ENCODE measurements at regions not wholly inside any gene's neighbourhood (a gene's known extent, or its start where the extent isn't known, plus 50 kb on each side); places are given as distances from the start of the nearest gene placed in this dataset.

GRCh38 chr13:72139192-72139591, 272.2 kb upstream of the DACH1 start:
- POLR2A ChIA-PET (ENCODE audit: partially characterized antibody): no interaction called here
- no peak for DNase-seq
- intact Hi-C loops (cut with micrococcal nuclease): no loop called here
- no peak overlapping the region for H3K4me3 ChIP-seq (ENCODE audit: low read length in 2 of 2)
- Mint-ChIP-seq H3K27ac (no peak overlapping the region), H3K4me3 (no peak overlapping the region), H3K4me1 (no peaks in the 10 kb centered on the region), H3K36me3 (no peaks in the 10 kb centered on the region), H3K27me3 (no peaks in the 10 kb centered on the region), H3K9me3 (peaks cover 0 to 6% (median 0%) of the 10 kb centered on the region in 8 donors)
- H3K9me3 ChIP-seq (ENCODE audit: control insufficient read depth in 1 of 2, low read length in 2 of 2): no peaks in the 10 kb centered on the region
- H3K27ac ChIP-seq (ENCODE audit: low read depth, low read length): no peak overlapping the region
- no peaks in the 10 kb centered on the region for H3K27me3 ChIP-seq (ENCODE audit: insufficient read depth, low read length)
- CTCF ChIA-PET (ENCODE audit: partially characterized antibody): no interaction called here
- no peaks in the 10 kb centered on the region for H3K4me1 ChIP-seq (ENCODE audit: insufficient read depth, low read length)
- H3K36me3 ChIP-seq (ENCODE audit: insufficient read depth, low read length): no peaks in the 10 kb centered on the region

DNA sequence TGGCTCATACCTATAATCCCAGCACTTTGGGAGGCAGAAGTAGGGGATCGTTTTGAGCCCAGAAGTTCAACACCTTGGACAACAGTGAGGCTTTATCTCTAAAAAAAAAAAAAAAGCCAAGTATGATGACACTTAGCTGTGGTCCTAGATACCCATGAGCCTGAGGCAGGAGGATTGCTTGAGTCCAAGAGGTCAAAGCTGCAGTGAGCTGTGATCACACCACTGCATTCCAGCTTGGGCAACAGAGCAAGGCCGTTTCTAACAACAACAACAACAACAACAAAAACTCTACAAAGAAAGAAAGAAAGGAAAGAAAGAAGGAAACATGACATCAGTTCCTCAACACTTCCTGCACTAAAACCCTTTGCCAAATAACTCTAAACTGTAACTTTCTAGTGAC, 265.1 kb upstream of the DACH1 start:
- H3K4me3 Mint-ChIP-seq: no peak overlapping the region
- Histone ChIP-seq H3K4me3 (ENCODE audit: low read length in 2 of 2) (no peak overlapping the region), H3K27ac (ENCODE audit: low read depth, low read length) (no peak overlapping the region), H3K9me3 (ENCODE audit: control insufficient read depth in 1 of 2, low read length in 2 of 2) (no peaks in the 10 kb centered on the region), H3K36me3 (ENCODE audit: insufficient read depth, low read length) (no peaks in the 10 kb centered on the region), H3K27me3 (ENCODE audit: insufficient read depth, low read length) (no peaks in the 10 kb centered on the region), H3K4me1 (ENCODE audit: insufficient read depth, low read length) (no peaks in the 10 kb centered on the region)
- H3K27ac Mint-ChIP-seq: no peak overlapping the region
- intact Hi-C loops (cut with micrococcal nuclease): no loop called here
- peaks cover 0 to 7% (median under 1%) of the 10 kb centered on the region in 8 donors for H3K9me3 Mint-ChIP-seq
- H3K36me3 Mint-ChIP-seq: no peaks in the 10 kb centered on the region
- POLR2A ChIA-PET (ENCODE audit: partially characterized antibody): no interaction called here
- CTCF ChIA-PET (ENCODE audit: partially characterized antibody): no interaction called here
- DNase-seq: no peak
- no peaks in the 10 kb centered on the region for H3K27me3 Mint-ChIP-seq
- H3K4me1 Mint-ChIP-seq: no peaks in the 10 kb centered on the region

DNA sequence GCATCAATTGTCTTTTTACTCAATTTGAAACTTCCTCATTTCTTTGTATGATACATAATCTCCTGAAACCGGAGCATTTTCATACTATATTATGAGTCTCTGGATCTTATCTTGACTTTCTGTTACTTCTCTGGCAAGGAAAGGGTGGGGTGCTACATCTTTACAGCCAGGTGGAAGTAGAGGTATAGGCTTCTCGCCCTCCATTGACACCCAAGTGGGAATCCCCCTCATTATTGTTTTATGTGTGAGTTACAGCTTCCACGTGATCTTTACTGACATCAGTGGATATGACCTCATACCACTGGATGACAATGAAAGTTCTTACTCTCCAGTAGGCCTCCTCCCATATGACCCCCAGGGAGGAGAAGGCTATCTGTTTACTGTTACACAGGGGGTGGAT, 262.1 kb upstream of the DACH1 start:
- Mint-ChIP-seq H3K4me3 (no peak overlapping the region), H3K27me3 (no peaks in the 10 kb centered on the region), H3K9me3 (peaks cover 0 to 4% (median under 1%) of the 10 kb centered on the region in 8 donors), H3K36me3 (no peaks in the 10 kb centered on the region), H3K27ac (peak overlapping the region in 1 of 7 donors; percentile 30), H3K4me1 (no peaks in the 10 kb centered on the region)
- Histone ChIP-seq H3K9me3 (ENCODE audit: control insufficient read depth in 1 of 2, low read length in 2 of 2) (no peaks in the 10 kb centered on the region), H3K36me3 (ENCODE audit: insufficient read depth, low read length) (no peaks in the 10 kb centered on the region), H3K27me3 (ENCODE audit: insufficient read depth, low read length) (no peaks in the 10 kb centered on the region), H3K27ac (ENCODE audit: low read depth, low read length) (no peak overlapping the region), H3K4me3 (ENCODE audit: low read length in 2 of 2) (no peak overlapping the region), H3K4me1 (ENCODE audit: insufficient read depth, low read length) (no peaks in the 10 kb centered on the region)
- intact Hi-C loops (cut with micrococcal nuclease): no loop called here
- DNase-seq: no peak
- POLR2A ChIA-PET (ENCODE audit: partially characterized antibody): no interaction called here
- CTCF ChIA-PET (ENCODE audit: partially characterized antibody): no interaction called here

GRCh38 chr13:72127031-72127430, 260.0 kb upstream of the DACH1 start:
- Histone ChIP-seq H3K36me3 (ENCODE audit: insufficient read depth, low read length) (no peaks in the 10 kb centered on the region), H3K27ac (ENCODE audit: low read depth, low read length) (no peak overlapping the region), H3K27me3 (ENCODE audit: insufficient read depth, low read length) (no peaks in the 10 kb centered on the region), H3K9me3 (ENCODE audit: control insufficient read depth in 1 of 2, low read length in 2 of 2) (no peaks in the 10 kb centered on the region), H3K4me1 (ENCODE audit: insufficient read depth, low read length) (no peaks in the 10 kb centered on the region), H3K4me3 (ENCODE audit: low read length in 2 of 2) (no peak overlapping the region)
- Mint-ChIP-seq H3K36me3 (no peaks in the 10 kb centered on the region), H3K27me3 (no peaks in the 10 kb centered on the region), H3K4me1 (no peaks in the 10 kb centered on the region), H3K27ac (no peak overlapping the region), H3K4me3 (no peak overlapping the region), H3K9me3 (peaks cover 0 to 4% (median 0%) of the 10 kb centered on the region in 8 donors)
- POLR2A ChIA-PET (ENCODE audit: partially characterized antibody): no interaction called here
- intact Hi-C loops (cut with micrococcal nuclease): no loop called here
- no peak for DNase-seq
- CTCF ChIA-PET (ENCODE audit: partially characterized antibody): no interaction called here

DNA sequence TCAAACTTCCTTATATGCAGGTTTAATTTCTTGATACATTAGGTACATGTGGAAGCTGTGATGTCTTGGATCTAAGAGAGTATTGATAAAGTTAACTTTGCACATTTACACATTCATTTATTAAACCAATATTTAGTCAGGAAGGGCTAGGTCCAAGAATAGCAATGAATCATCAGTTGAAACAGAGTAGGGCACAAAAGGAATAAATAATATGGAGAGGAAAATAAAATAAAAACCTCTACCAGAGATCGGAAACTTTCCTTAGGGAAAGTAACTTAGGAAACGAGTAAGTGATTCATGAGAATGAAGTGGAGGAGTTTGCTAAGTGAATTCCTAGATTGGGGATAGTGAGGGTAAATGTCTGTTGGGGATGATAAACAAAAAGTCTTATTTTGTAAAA, 259.4 kb upstream of the DACH1 start:
- H3K9me3 Mint-ChIP-seq: peaks cover 0 to 4% (median 0%) of the 10 kb centered on the region in 8 donors

DNA sequence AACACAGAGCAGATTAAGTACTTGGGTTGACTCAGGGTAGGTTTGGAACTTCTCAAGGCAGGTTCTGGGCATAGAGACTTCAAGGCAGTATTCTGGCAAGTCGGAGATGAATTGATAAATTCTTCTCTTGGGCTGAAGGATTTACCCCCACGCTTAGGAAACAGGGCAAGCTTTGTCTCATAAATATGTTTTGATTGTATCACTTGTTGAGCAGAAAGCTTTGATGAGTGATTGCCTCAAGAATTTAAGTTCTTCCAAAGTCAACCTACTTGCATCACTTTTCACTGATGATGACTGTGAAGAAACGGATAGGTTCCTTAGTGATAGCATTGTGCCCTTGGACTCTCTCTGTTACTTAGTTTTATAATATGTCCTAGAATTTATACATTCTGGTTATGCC, 258.6 kb upstream of the DACH1 start:
- CTCF ChIA-PET (ENCODE audit: partially characterized antibody): no interaction called here
- Mint-ChIP-seq H3K9me3 (peaks cover 0 to 4% (median 0%) of the 10 kb centered on the region in 8 donors), H3K27me3 (no peaks in the 10 kb centered on the region), H3K4me1 (no peaks in the 10 kb centered on the region), H3K36me3 (no peaks in the 10 kb centered on the region), H3K27ac (no peak overlapping the region), H3K4me3 (no peak overlapping the region)
- intact Hi-C loops (cut with micrococcal nuclease): no loop called here
- DNase-seq: no peak
- Histone ChIP-seq H3K36me3 (ENCODE audit: insufficient read depth, low read length) (no peaks in the 10 kb centered on the region), H3K4me3 (ENCODE audit: low read length in 2 of 2) (no peak overlapping the region), H3K27me3 (ENCODE audit: insufficient read depth, low read length) (no peaks in the 10 kb centered on the region), H3K27ac (ENCODE audit: low read depth, low read length) (no peak overlapping the region), H3K4me1 (ENCODE audit: insufficient read depth, low read length) (no peaks in the 10 kb centered on the region), H3K9me3 (ENCODE audit: control insufficient read depth in 1 of 2, low read length in 2 of 2) (peaks cover 0 to 3% of the 10 kb centered on the region in 2 donors)
- POLR2A ChIA-PET (ENCODE audit: partially characterized antibody): no interaction called here

More for the DNA sequence above, 259.4 kb upstream of the DACH1 start:
- Histone ChIP-seq H3K27ac (ENCODE audit: low read depth, low read length) (no peak overlapping the region), H3K4me1 (ENCODE audit: insufficient read depth, low read length) (no peaks in the 10 kb centered on the region), H3K4me3 (ENCODE audit: low read length in 2 of 2) (no peak overlapping the region), H3K9me3 (ENCODE audit: control insufficient read depth in 1 of 2, low read length in 2 of 2) (no peaks in the 10 kb centered on the region), H3K27me3 (ENCODE audit: insufficient read depth, low read length) (no peaks in the 10 kb centered on the region), H3K36me3 (ENCODE audit: insufficient read depth, low read length) (no peaks in the 10 kb centered on the region)
- no peaks in the 10 kb centered on the region for H3K36me3 Mint-ChIP-seq
- POLR2A ChIA-PET (ENCODE audit: partially characterized antibody): no interaction called here
- CTCF ChIA-PET (ENCODE audit: partially characterized antibody): no interaction called here
- no peaks in the 10 kb centered on the region for H3K27me3 Mint-ChIP-seq
- intact Hi-C loops (cut with micrococcal nuclease): no loop called here
- H3K4me1 Mint-ChIP-seq: no peaks in the 10 kb centered on the region
- no peak for DNase-seq
- no peak overlapping the region for H3K27ac Mint-ChIP-seq
- H3K4me3 Mint-ChIP-seq: no peak overlapping the region

- Histone ChIP-seq H3K27me3 (ENCODE audit: insufficient read depth, low read length) (no peaks in the 10 kb centered on the region), H3K9me3 (ENCODE audit: control insufficient read depth in 1 of 2, low read length in 2 of 2) (peaks cover 0 to 3% of the 10 kb centered on the region in 2 donors), H3K4me3 (ENCODE audit: low read length in 2 of 2) (no peak overlapping the region), H3K4me1 (ENCODE audit: insufficient read depth, low read length) (no peaks in the 10 kb centered on the region), H3K27ac (ENCODE audit: low read depth, low read length) (no peak overlapping the region), H3K36me3 (ENCODE audit: insufficient read depth, low read length) (no peaks in the 10 kb centered on the region)
- POLR2A ChIA-PET (ENCODE audit: partially characterized antibody): no interaction called here
- CTCF ChIA-PET (ENCODE audit: partially characterized antibody): no interaction called here
- H3K27me3 Mint-ChIP-seq: no peaks in the 10 kb centered on the region
- no peak for DNase-seq
- H3K4me1 Mint-ChIP-seq: no peaks in the 10 kb centered on the region
- intact Hi-C loops (cut with micrococcal nuclease): no loop called here
- H3K36me3 Mint-ChIP-seq: no peaks in the 10 kb centered on the region
- H3K9me3 Mint-ChIP-seq: peaks cover 0 to 2% (median 0%) of the 10 kb centered on the region in 8 donors
- H3K27ac Mint-ChIP-seq: no peak overlapping the region
- H3K4me3 Mint-ChIP-seq: no peak overlapping the region
Measured at GRCh38 chr13:72122661-72123255, 255.8 kb upstream of the DACH1 start.

DNA sequence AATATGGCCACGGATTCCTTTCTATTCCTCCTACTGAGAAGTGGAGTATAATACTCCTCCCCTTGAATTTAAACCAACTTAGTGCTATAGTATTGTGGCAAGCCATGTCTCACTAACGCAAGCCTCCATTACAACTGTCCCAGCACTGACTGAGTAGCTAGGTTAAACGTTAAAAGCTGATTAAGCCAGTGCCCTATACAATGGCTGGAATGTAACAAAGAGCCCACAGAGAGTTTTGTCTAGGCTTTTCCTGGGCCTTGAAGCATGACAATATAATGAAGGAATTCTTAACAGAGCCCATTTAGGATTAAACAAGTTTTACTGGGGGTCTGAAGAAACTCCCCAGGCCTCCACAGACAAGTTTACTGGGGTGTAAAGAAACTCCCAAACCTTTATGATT, 254.5 kb upstream of the DACH1 start:
- no peaks in the 10 kb centered on the region for H3K27me3 Mint-ChIP-seq
- DNase-seq: no peak
- H3K27me3 ChIP-seq (ENCODE audit: insufficient read depth, low read length): no peaks in the 10 kb centered on the region
- no peak overlapping the region for H3K27ac ChIP-seq (ENCODE audit: low read depth, low read length)
- peaks cover 0 to 2% (median 0%) of the 10 kb centered on the region in 8 donors for H3K9me3 Mint-ChIP-seq
- no peak overlapping the region for H3K27ac Mint-ChIP-seq
- H3K4me3 ChIP-seq (ENCODE audit: low read length in 2 of 2): no peak overlapping the region
- no peaks in the 10 kb centered on the region for H3K36me3 Mint-ChIP-seq
- CTCF ChIA-PET (ENCODE audit: partially characterized antibody): no interaction called here
- H3K4me1 Mint-ChIP-seq: no peaks in the 10 kb centered on the region
- H3K9me3 ChIP-seq (ENCODE audit: control insufficient read depth in 1 of 2, low read length in 2 of 2): peaks cover 0 to 3% of the 10 kb centered on the region in 2 donors
- H3K4me1 ChIP-seq (ENCODE audit: insufficient read depth, low read length): no peaks in the 10 kb centered on the region
- intact Hi-C loops (cut with micrococcal nuclease): no loop called here
- no peak overlapping the region for H3K4me3 Mint-ChIP-seq
- POLR2A ChIA-PET (ENCODE audit: partially characterized antibody): no interaction called here
- H3K36me3 ChIP-seq (ENCODE audit: insufficient read depth, low read length): no peaks in the 10 kb centered on the region

Data from CD4-positive, alpha-beta memory T cell (primary cell).